ENCODE measurements at regions not wholly inside any gene's neighbourhood (a gene's known extent, or its start where the extent isn't known, plus 50 kb on each side); places are given as distances from the start of the nearest gene placed in this dataset.
"Not testable (repeated sequence)": the region's sequence is repeated elsewhere in the genome, so short reads cannot be mapped to it uniquely, and the experiment has no call there.

- no peak for DNase-seq
Measured at GRCh38 chr12:25882266-25882665, 76.2 kb upstream of the RASSF8 start.

DNA sequence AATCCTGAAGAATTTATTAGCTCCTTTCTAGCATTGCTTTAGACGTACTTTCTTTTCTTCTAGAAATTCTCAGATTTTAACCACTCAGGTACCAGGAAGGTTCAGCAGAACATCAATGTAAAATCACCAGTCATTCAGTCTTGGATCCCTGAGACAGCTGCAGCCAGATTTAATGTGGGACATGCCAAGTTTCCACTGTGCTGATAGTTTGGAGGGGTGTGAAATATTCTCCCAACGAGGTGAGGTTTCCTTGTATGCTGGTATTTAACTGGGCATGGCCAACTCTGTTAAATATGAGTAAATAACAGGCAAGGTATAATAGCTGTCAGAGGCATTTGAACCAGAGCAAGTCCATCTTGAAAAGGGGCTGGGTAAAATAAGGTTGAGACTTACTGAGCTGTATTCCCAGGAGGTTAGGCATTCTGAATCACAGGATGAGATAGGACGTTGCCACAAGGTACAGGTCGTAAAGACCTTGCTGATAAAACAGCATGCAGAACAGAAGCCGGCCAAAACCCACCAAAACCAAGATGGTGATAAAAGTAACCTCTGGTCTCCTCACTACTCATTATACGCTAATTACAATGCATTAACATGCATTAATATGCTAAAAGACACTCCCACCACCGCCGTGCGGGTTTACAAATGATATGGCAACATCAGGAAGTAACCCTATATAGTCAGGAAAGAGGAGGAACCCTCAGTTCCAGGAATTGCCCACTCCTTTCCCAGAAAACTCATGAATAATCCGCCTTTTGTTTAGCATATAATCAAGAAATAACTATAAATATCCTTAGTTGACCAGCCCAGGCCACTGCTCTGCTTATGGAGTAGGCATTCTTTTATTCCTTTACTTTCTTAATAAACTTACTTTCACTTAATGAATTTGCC, 75.2 kb upstream of the RASSF8 start:
- no peak for DNase-seq

DNA sequence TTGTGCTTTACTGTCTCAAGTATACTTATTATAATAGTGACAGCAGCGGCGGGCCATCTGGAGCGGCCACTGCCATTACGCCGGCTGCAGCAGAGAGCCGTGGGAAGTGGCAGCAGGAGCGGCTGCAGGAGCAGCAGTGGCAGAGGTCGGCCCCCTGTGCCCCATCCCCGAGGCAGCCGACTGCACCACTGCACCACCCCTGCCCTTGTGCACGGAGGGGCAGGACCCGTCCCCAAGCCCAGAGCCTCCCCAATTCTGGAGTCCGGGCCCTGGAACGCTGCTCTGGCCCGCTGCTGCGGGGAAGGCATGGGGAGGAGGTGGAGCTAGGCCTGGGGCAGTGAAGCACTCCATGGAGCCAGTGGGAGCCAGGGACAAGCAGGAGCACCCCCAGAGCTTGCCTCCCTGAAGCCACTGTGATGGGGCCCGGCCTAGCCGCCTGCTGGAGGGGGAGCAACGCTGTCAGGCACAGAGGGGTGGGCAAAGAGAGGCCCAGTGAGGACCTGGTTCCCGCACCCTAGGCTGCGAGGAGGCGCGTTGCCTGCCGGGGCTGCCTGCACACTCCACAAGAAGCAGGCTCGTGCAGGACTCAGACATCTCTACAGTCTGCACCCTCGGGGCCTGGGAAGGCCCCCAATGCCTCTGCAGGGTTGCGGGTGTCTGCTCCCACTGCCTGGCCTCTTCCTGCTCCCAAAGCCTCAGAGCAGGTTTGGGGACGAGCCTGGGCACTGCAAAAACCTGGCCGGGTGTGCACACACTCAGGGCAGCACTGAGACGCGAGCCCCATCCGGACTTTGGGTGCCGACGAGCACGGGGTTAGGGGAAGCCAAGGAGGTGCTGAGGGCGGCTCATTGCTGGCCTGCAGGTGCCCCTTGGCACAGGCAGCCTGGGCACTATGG, 74.2 kb upstream of the RASSF8 start:
- no peak for DNase-seq

DNA sequence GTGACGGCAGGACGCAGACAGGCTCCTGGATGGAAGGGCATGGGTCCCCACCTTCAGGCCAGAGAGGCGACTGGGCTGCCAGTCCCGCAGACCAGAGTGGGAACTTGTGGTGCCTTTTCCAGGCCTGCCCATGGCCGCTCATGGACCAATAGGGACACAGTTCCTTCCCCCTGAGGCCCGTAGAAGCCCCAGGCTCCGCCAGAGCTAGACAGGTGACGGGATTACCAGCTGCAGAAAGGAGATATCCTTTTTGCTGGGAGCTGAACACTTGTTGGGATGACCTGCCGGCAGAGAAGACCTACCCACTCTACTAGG, 73.6 kb upstream of the RASSF8 start:
- DNase-seq: no peak

DNA sequence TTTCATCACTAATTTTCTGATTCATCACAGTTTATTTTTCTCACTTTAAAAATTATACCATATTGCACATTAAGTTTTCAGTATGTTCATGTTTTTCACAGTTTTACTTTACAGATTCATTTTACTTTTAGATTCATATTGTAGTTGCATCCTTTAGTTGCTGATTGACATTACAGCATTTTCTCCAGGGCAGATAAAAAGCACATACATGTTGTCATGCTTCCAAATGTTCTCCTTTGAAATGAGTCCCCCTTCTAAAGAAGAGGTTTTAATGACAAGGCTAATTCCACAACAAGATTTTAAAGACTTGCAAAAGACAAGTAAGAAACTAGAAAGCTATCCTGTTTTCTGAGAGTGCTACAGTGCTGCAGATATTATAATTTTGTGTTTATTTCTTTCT, 72.1 kb upstream of the RASSF8 start:
- DNase-seq: no peak

- no peak for DNase-seq
Measured at GRCh38 chr12:25887367-25887766, 71.1 kb upstream of the RASSF8 start.

GRCh38 chr12:25889185-25889584, 69.3 kb upstream of the RASSF8 start:
- DNase-seq: no peak

DNA sequence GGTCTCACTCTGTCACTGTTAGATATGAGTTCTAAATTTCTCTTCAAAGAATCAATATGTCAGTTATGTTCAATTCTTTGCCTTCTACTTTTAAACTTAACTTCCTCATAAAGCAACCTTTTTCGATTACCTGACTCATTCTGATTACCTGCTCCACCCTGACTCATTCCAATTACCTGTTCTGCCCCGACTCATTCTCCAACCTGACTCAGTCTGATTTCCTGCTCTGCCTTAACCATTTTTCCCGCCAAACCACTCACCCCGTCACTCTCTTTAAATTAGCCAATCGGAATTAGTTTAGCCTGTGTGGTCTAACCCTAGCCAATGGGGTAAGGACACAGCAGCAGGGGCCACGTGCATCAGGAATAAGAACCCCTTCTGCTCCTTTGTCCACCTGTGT, 67.4 kb upstream of the RASSF8 start:
- not testable (repeated sequence) for DNase-seq

DNA sequence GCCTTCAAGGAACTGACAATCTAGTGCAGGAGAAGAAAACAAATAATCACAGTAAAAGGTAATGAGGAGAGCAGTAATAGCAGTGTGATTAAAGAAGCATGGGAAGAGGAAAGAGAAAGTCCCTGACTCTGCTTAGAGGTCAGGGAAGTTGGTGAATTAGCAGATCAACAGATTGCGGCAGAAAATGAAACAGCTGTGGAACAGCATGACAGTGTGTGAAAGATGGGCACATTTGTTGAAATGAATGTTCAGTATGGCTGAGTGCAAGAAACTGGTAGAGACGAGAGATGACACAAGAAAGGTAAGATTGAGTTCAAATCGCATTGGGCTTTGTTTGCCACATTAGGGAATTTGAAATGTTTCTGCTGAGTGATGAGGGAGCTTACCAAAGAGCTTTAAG, 63.7 kb upstream of the RASSF8 start:
- DNase-seq: no peak

GRCh38 chr12:25896981-25897380, 61.5 kb upstream of the RASSF8 start:
- no peak for DNase-seq

DNA sequence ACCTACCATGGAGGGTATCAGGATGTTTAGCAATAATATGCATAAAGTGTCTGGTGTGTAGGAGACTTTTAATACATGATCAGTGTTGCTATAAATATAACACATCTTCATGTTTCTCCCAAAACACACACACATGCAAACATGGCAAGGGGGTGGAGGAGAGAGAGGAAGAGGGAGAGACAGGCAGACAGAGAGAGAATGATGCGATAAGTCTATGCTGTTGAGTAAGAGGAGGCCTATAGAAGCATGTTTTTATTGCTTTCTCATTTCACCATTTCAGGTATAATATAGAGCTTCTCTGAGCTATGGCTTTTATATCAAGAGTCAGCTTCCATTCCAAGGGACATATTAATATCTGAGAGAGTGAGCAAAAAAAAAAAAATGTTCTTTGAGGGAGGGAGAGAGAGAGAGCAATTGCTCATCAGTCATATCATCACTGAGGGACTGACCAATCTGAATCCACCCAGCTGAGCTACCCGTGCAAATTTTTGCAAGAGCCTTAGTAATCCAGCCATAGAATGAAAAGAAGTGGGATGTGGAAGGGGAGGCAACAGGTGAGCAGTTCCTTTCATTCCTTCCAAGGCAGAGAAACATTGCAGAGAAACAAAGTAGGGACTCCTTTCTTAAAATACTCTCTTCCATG, 54.8 kb upstream of the RASSF8 start:
- DNase-seq: no peak

DNA sequence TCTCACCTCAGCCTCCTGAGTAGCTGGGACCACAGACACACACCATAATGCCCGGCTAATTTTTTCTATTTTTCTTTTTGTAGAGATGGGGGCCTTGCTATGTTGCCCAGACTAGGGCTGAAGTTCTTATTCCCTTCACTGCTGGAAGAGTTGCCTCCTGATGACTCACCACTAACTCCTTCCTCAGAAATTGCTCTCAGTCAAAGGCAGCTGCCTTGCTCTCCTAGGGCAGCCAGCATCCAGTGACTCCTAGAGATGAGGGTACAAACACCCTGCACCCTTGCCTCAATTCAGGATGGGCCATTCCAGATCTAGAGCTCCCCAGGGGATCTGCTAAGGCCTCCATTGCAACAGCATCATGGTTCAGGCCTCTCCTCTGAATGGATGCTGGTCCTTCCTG, 54.0 kb upstream of the RASSF8 start:
- DNase-seq: no peak

GRCh38 chr12:25906651-25907340, 51.7 kb upstream of the RASSF8 start:
- DNase-seq: no peak
